ENCODE measurements at regions not wholly inside any gene's neighbourhood (a gene's known extent, or its start where the extent isn't known, plus 50 kb on each side); places are given as distances from the start of the nearest gene placed in this dataset.

DNA sequence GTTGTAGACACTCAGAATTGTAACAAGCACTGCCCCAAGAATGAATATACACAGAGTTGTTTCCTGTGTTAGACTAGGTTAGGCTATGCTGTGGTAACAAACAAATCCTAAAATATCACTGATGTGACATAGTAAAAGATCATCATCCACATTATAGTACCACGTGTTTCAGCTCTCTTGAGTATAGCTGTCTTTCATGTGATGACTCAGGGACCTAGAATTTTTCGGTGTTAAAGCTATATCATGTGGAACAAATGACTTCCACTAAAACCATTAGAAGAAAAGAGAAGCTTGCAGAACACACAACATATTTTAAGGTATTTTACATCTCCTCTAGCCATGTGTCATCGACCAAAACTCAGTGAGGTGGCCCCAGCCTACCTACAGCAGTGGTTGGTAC, 307.9 kb upstream of the RBMS3 start:
- CTCF ChIA-PET, result no interaction called here
- Histone ChIP-seq H3K79me2 (ENCODE audit: insufficient read depth, low read length) (no peaks in the 10 kb centered on the region), H3K27ac (ENCODE audit: low read depth, low read length) (no peak overlapping the region), H3K4me1 (ENCODE audit: control insufficient read depth in 1 of 2, insufficient read depth in 2 of 2, low read length in 2 of 2) (no peaks in the 10 kb centered on the region), H3K27me3 (ENCODE audit: insufficient read depth, low read length) (no peaks in the 10 kb centered on the region), H3K9me2 (ENCODE audit: insufficient read depth) (no peaks in the 10 kb centered on the region), H3K36me3 (ENCODE audit: control insufficient read depth in 1 of 2, insufficient read depth in 2 of 2, low read length in 2 of 2) (no peaks in the 10 kb centered on the region), H4K20me1 (ENCODE audit: insufficient read depth) (no peaks in the 10 kb centered on the region), H3K9ac (ENCODE audit: low read length) (no peak overlapping the region), H3K9me3 (ENCODE audit: control insufficient read depth in 1 of 2, insufficient read depth in 1 of 2, low read depth in 1 of 2, low read length in 2 of 2) (no peaks in the 10 kb centered on the region), H2AFZ (ENCODE audit: low read depth, low read length, poor library complexity, severe bottlenecking) (no peak overlapping the region), H3K4me3 (replicated peaks in 1 of 2; ENCODE audit: low read depth in 1 of 2, low read length in 2 of 2) (no peak overlapping the region), H3K4me2 (ENCODE audit: low read length) (no peak overlapping the region)
- ATAC-seq (no peak), DNase-seq (ENCODE audit: low read depth, low spot score) (no peak)
- intact Hi-C loops (cut with micrococcal nuclease), result no loop called here
- RAD21 ChIA-PET (ENCODE audit: low non-redundant PET in 1 of 2, low total read pairs in 2 of 2, uncharacterized antibody in 2 of 2, unreplicated experiment in 2 of 2), result no interaction called here
- BruUV-seq (replicated peaks), result no TSS peak
- POLR2A ChIA-PET, result no interaction called here
- TF ChIP-seq EZH2 (IDR thresholded peaks at IDR 0.05), result no peak
- no peak for TF ChIP-seq POLR2AphosphoS5 (IDR thresholded peaks at IDR 0.05; ENCODE audit: low read depth, low read length)
- no peak for TF ChIP-seq CEBPB (IDR thresholded peaks at IDR 0.05; ENCODE audit: low read depth)
- TF ChIP-seq YY1 (IDR thresholded peaks at IDR 0.05; ENCODE audit: extremely low read depth, insufficient replicate concordance, low read depth, low read length), result no peak
- TF ChIP-seq RAD21 (IDR thresholded peaks at IDR 0.05; ENCODE audit: low read depth), result no peak
- TF ChIP-seq, protein P1, sequence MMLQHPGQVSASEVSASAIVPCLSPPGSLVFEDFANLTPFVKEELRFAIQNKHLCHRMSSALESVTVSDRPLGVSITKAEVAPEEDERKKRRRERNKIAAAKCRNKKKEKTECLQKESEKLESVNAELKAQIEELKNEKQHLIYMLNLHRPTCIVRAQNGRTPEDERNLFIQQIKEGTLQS (IDR thresholded peaks at IDR 0.05), result no peak
- TF ChIP-seq EZH2phosphoT487 (IDR thresholded peaks at IDR 0.05; ENCODE audit: borderline replicate concordance), result no peak
- no peak for TF ChIP-seq SP1 (IDR thresholded peaks at IDR 0.05; ENCODE audit: low read depth)
- no peak for TF ChIP-seq CBX3 (IDR thresholded peaks at IDR 0.05; ENCODE audit: low read depth)

DNA sequence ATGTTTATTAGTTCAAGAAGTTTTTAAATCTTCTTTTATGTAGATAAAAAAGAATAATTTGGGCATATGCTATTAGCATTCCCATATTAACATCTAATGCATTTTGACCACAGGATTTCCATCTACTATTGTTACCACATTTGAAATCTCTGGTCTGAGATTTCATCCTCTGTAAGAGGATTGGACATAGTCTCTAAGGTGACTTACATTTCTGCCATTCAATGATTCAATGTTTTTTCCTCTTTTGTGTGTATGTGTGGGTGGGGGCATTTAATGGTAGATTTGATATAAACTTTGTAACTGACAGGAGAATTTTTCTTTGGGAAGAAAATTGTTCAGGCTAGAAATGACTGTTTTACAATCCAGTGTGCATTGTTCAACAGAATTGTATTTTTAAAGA, 307.3 kb upstream of the RBMS3 start:
- Histone ChIP-seq H3K9me2 (ENCODE audit: insufficient read depth) (no peaks in the 10 kb centered on the region), H3K9ac (ENCODE audit: low read length) (no peak overlapping the region), H3K4me3 (replicated peaks in 1 of 2; ENCODE audit: low read depth in 1 of 2, low read length in 2 of 2) (no peak overlapping the region), H4K20me1 (ENCODE audit: insufficient read depth) (no peaks in the 10 kb centered on the region), H3K36me3 (ENCODE audit: control insufficient read depth in 1 of 2, insufficient read depth in 2 of 2, low read length in 2 of 2) (no peaks in the 10 kb centered on the region), H3K9me3 (ENCODE audit: control insufficient read depth in 1 of 2, insufficient read depth in 1 of 2, low read depth in 1 of 2, low read length in 2 of 2) (no peaks in the 10 kb centered on the region), H2AFZ (ENCODE audit: low read depth, low read length, poor library complexity, severe bottlenecking) (no peak overlapping the region), H3K4me1 (ENCODE audit: control insufficient read depth in 1 of 2, insufficient read depth in 2 of 2, low read length in 2 of 2) (no peaks in the 10 kb centered on the region), H3K4me2 (ENCODE audit: low read length) (no peak overlapping the region), H3K79me2 (ENCODE audit: insufficient read depth, low read length) (no peaks in the 10 kb centered on the region), H3K27me3 (ENCODE audit: insufficient read depth, low read length) (no peaks in the 10 kb centered on the region), H3K27ac (ENCODE audit: low read depth, low read length) (no peak overlapping the region)
- BruUV-seq (replicated peaks), result no TSS peak
- intact Hi-C loops (cut with micrococcal nuclease), result no loop called here
- POLR2A ChIA-PET, result no interaction called here
- RAD21 ChIA-PET (ENCODE audit: low non-redundant PET in 1 of 2, low total read pairs in 2 of 2, uncharacterized antibody in 2 of 2, unreplicated experiment in 2 of 2), result no interaction called here
- CTCF ChIA-PET, result no interaction called here
- no peak for DNase-seq (ENCODE audit: low read depth, low spot score)
- ATAC-seq, result no peak
- TF ChIP-seq, protein P2, sequence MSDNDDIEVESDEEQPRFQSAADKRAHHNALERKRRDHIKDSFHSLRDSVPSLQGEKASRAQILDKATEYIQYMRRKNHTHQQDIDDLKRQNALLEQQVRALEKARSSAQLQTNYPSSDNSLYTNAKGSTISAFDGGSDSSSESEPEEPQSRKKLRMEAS (IDR thresholded peaks at IDR 0.05), result no peak
- TF ChIP-seq, protein P3, sequence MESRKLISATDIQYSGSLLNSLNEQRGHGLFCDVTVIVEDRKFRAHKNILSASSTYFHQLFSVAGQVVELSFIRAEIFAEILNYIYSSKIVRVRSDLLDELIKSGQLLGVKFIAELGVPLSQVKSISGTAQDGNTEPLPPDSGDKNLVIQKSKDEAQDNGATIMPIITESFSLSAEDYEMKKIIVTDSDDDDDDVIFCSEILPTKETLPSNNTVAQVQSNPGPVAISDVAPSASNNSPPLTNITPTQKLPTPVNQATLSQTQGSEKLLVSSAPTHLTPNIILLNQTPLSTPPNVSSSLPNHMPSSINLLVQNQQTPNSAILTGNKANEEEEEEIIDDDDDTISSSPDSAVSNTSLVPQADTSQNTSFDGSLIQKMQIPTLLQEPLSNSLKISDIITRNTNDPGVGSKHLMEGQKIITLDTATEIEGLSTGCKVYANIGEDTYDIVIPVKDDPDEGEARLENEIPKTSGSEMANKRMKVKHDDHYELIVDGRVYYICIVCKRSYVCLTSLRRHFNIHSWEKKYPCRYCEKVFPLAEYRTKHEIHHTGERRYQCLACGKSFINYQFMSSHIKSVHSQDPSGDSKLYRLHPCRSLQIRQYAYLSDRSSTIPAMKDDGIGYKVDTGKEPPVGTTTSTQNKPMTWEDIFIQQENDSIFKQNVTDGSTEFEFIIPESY (IDR thresholded peaks at IDR 0.05; ENCODE audit: extremely low read depth, insufficient replicate concordance, low read length), result no peak
- TF ChIP-seq TCF7L2 (IDR thresholded peaks at IDR 0.05; ENCODE audit: borderline replicate concordance, extremely low read depth, insufficient read depth, insufficient read length), result no peak
- TF ChIP-seq REST (IDR thresholded peaks at IDR 0.05; ENCODE audit: low read depth), result no peak

Data from HCT116 (cell line).